Activated naive CD4-positive, alpha-beta T cell treated with anti-CD3 and anti-CD28 coated beads, Interleukin-2, amount 50 U/mL, for 72 hours (primary cell): ENCODE measurements at regions not wholly inside any gene's neighbourhood (a gene's known extent, or its start where the extent isn't known, plus 50 kb on each side); places are given as distances from the start of the nearest gene placed in this dataset.

Experiments used
- ATAC-seq, 2 donors: fragments of 150-1000 bp; cut with Tn5 transposase; 2 replicates each; pipeline ENCODE4 v1.10.0; 2021; ENCODE audit warnings: mild to moderate bottlenecking in 2 of 2, moderate library complexity in 2 of 2
- DNase-seq, 2 donors: peaks; one replicate each; pipeline ENCODE4 v3.0.0; 2021 to 2022; ENCODE audit warnings: low spot score in 2 of 2
- H3K27ac Mint-ChIP-seq, 2 donors: one replicate each; pipeline ENCODE4 v1.8.0; 2022; ENCODE audit warnings: mild to moderate bottlenecking in 2 of 2, mixed read lengths in 2 of 2
- H3K36me3 Mint-ChIP-seq, 2 donors: one replicate each; pipeline ENCODE4 v1.8.0; 2022; ENCODE audit warnings: mixed read lengths in 2 of 2
- H3K9me3 Mint-ChIP-seq, 2 donors: one replicate each; pipeline ENCODE4 v1.8.0; 2022; ENCODE audit warnings: mixed read lengths in 2 of 2

DNA sequence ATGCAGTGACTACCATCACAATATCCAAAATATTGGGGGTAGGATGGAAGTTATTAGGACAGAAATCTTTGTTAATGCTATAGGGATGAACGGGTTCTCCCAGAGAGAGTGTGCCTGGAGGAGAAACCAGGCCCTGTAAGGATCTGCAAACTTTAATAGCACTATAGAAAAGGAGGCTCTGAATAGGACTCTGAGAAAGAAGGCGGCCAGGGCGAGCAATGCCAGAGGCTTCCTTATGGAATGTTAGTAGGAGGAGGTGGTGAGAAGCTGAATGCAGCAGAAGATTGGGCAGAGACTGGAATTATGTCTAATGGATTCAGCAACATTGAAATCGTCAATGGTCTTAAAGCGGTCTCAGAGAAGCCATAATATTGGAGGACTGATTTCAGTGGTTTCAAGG lies 84.6 kb upstream of the SYNDIG1 start:
- ATAC-seq: no peak
- no peaks in the 10 kb centered on the region for H3K9me3 Mint-ChIP-seq
- no peak overlapping the region for H3K27ac Mint-ChIP-seq
- no peaks in the 10 kb centered on the region for H3K36me3 Mint-ChIP-seq
- no peak for DNase-seq

DNA sequence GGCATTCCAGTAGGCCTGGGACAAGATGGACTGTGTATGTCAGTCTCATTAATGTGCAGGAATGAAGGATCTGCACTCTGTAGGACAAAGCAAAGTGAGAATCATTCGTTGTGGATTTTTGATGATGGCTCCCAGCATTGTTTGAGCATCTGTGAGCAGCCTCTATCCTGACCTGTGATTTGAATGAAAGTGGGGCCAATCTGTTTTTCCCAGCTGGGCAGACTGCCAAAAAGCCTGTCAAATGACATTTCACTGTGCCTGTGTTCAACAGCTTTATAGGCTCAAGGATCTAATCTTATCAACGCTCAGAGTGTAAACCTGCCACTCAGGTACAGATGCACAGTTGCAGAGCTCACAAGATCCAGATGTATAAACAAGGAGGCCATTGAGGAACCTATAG lies 86.7 kb upstream of the SYNDIG1 start:
- ATAC-seq: no peak
- H3K36me3 Mint-ChIP-seq: no peaks in the 10 kb centered on the region
- H3K9me3 Mint-ChIP-seq: no peaks in the 10 kb centered on the region
- no peak overlapping the region for H3K27ac Mint-ChIP-seq
- no peak for DNase-seq

DNA sequence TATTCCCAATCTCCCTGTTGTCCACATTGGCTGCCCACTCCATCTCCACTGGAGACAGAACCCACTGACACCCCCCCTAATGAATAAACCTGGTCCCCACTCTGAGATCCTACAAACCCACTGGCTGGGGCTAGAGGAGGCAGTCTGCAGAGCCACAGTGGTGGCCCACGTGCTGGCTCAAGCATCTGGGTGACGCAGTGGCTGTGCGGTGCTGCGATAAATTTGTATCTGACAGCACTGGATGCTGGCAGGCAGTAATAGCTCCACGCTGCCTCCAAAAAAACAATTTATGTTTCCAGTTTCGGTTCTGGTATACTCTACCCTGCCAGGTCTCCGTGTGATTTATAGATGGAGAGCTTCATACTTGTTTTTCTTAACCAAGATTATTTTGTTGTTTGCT lies 87.1 kb upstream of the SYNDIG1 start:
- DNase-seq (no peak), ATAC-seq (no peak)
- Mint-ChIP-seq H3K27ac (no peak overlapping the region), H3K9me3 (no peaks in the 10 kb centered on the region), H3K36me3 (no peaks in the 10 kb centered on the region)

- Mint-ChIP-seq H3K9me3 (no peaks in the 10 kb centered on the region), H3K36me3 (no peaks in the 10 kb centered on the region), H3K27ac (no peak overlapping the region)
- DNase-seq (no peak), ATAC-seq (no peak)
These were observed 87.5 kb upstream of the SYNDIG1 start for GRCh38 chr20:24381886-24382285.

DNA sequence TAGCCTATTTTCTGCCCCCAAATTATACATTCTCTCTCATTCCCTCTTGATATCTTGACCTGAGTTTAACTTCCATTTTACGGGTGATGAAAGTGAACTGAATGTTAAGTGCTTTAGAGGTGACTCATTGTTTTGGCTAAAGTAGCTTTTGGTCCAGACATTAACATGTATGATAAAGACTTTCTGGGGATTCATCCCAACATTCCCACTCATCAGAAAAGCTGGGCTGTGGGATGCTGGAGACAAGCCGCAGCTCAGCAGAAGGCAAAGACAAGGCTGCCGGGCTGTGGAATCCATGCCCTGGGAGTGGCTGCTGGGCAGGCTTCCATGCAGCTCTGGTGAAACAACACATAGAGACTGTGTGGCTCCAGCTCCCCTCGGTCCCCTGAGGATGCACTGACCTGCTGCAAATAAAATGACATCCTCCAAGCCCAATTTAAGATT lies 89.9 kb upstream of the SYNDIG1 start:
- H3K9me3 Mint-ChIP-seq: no peaks in the 10 kb centered on the region
- no peak overlapping the region for H3K27ac Mint-ChIP-seq
- DNase-seq (no peak), ATAC-seq (no peak)
- no peaks in the 10 kb centered on the region for H3K36me3 Mint-ChIP-seq

DNA sequence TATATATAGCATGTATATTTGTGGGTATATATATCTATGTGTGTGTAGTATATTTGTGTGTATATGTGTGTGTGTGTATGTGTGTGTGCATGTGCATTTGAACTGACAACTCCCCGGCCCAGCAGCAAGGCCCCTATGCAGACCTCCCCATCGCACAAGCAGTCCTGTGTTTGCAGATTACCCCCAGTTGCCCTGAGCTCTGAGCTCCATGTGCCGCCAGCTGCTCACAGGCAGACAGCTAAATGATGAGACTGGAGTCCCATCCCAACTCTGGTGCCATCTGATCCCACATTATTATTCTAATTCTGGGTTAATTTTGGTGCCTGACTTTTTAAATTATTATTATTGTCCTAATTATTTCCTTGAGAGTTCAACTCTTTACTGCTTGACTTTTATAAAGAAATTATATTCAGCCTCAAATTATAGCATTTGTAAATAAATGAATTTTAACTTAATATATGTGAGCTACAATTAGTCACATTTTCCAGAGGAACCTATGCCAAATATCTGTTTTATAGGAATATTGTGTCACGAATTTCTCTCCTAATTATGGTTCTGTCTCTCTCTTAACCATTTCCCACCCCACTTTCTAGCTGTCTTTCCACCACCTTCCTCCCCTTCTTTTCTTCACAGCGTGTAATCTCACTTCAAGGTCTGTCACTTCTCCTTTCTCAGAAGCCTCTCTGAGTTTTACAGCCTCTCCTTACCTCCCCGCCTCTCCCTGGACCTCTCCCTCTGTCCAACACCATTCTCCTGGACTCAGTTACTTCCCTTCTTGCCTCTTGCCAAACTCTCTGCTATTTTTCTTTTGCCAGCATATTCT lies 90.6 kb upstream of the SYNDIG1 start:
- Mint-ChIP-seq H3K9me3 (no peaks in the 10 kb centered on the region), H3K27ac (no peak overlapping the region), H3K36me3 (no peaks in the 10 kb centered on the region)
- no peak for ATAC-seq
- DNase-seq: no peak

GRCh38 chr20:24376311-24377099 lies 92.9 kb upstream of the SYNDIG1 start:
- DNase-seq: no peak
- Mint-ChIP-seq H3K36me3 (no peaks in the 10 kb centered on the region), H3K27ac (no peak overlapping the region), H3K9me3 (no peaks in the 10 kb centered on the region)
- ATAC-seq: peak in 1 of 2 donors; percentile 47

DNA sequence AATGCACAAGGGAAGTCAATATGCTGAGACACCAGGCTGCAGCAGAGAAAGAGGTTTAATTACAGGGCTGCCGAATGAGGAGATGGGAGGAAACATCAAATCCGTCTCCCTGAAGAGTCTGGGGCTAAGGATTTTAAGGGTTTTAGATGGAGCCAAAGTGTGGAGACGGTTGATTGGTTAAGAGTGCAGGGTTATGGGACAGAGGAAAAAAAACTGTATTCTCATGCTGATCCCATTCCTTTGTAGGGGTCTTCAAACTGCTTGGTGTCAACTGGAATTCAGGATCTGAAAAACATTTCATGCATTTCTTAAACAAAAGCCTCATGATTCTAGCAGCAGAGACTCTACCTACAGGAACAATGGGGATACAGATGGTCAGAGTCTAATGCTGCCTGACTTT lies 96.1 kb upstream of the SYNDIG1 start:
- DNase-seq (no peak), ATAC-seq (no peak)
- H3K36me3 Mint-ChIP-seq: no peaks in the 10 kb centered on the region
- peak overlapping the region in 1 of 2 donors; percentile 62 for H3K27ac Mint-ChIP-seq
- no peaks in the 10 kb centered on the region for H3K9me3 Mint-ChIP-seq

DNA sequence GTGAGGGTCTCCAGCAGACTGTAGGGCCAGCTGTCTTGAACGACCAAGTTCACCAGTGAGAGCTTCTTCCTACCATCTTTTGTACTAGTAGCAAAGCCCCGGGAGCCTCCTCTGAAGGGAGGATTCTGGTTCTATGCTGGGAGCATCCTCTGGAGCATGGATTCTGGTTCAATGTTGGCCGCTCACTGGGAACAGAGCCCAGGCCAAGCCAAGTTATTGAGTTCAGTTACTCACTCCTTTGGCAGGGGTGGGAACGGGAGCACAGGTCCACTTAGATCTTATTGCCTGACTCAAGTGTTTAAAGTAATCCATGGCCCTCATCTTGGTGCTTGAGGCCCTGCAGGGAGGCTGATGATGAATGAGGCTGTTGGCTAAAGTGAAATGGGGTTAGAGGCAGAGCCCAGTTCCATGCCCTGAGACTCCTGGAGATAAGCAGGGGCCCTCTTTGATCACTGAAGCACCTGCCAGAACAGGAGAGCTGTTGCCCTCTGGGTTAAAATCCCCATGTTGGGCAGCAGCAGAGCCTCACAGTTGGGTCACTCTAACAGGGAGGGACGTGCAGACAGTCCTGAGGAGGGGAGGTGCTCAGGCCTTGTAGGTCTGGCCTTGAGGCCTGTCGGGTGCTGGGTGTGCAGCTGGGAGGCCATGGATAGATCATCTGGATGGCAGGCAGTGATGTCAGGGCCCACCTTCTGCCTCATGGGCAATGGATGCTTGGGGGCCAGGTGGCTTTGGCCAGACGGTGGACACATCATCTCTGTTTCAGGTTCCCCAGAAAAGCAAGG lies 98.3 kb upstream of the SYNDIG1 start:
- Mint-ChIP-seq H3K27ac (no peak overlapping the region), H3K9me3 (no peaks in the 10 kb centered on the region), H3K36me3 (no peaks in the 10 kb centered on the region)
- DNase-seq (no peak), ATAC-seq (no peak)

GRCh38 chr20:24370249-24370648 lies 99.2 kb upstream of the SYNDIG1 start:
- Mint-ChIP-seq H3K36me3 (no peaks in the 10 kb centered on the region), H3K27ac (no peak overlapping the region), H3K9me3 (no peaks in the 10 kb centered on the region)
- no peak for DNase-seq
- no peak for ATAC-seq

DNA sequence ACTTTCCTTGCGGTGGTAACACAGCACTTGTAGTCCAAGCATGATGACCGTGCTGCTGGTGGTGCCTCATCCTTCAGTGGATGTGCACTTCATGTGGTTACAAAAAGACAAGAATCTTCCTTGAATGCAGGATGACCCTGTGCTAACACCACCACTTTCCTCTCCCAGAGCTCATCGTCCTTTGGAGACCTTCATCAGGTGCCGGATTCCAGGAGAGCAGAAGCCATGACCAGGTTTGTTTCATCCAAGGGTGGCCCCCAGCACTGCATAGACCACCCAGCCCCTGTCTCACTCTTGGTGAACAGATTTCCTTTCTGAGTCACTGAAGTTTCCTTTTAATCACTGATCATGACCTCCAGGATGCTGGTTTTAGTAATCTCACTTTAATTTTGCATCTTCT lies 101.2 kb upstream of the SYNDIG1 start:
- ATAC-seq (no peak), DNase-seq (no peak)
- no peak overlapping the region for H3K27ac Mint-ChIP-seq
- peaks cover 0 to 2% of the 10 kb centered on the region in 2 donors for H3K9me3 Mint-ChIP-seq
- H3K36me3 Mint-ChIP-seq: no peaks in the 10 kb centered on the region

DNA sequence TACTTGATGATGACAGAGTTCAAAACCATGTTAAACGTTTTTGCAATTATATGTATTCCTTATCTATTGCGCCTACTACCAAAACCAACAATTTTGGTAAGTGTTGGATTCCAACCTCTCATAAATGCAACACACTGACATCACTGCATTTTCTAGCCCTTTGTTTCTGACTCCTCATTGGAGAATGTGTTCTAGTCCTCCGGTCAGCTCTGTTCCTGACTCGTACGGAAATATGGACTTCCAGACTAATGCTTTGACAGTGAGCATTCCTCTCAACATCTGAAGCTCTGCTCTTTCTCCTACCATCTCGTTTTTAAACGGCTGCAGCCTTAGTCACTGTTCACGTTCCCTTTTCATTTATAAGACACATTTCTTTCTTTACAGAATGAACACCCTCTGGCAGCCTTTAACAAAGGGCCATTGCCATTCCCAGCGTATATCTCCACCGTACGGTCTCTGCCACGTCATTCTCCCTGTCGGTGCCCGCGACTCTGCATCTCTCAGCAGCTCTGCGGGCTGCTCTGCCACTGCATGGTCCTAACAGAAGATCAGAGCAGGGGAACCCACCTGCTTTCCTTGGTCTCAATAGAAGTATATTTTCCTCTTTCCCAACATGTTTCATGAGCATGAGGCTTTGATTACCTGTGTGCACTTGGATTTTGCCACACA lies 103.0 kb upstream of the SYNDIG1 start:
- no peak overlapping the region for H3K27ac Mint-ChIP-seq
- DNase-seq (no peak), ATAC-seq (no peak)
- peaks cover 5% of the 10 kb centered on the region in 2 donors for H3K9me3 Mint-ChIP-seq
- peaks cover 7 to 13% of the 10 kb centered on the region in 2 donors for H3K36me3 Mint-ChIP-seq

- peaks cover 5 to 8% of the 10 kb centered on the region in 2 donors for H3K9me3 Mint-ChIP-seq
- DNase-seq (no peak), ATAC-seq (no peak)
- peaks cover 10 to 13% of the 10 kb centered on the region in 2 donors for H3K36me3 Mint-ChIP-seq
- H3K27ac Mint-ChIP-seq: no peak overlapping the region
These were observed 103.8 kb upstream of the SYNDIG1 start for GRCh38 chr20:24365670-24366069.

- no peak overlapping the region for H3K27ac Mint-ChIP-seq
- H3K9me3 Mint-ChIP-seq: peaks cover 5 to 8% of the 10 kb centered on the region in 2 donors
- no peak for ATAC-seq
- DNase-seq: no peak
- H3K36me3 Mint-ChIP-seq: peaks cover 13 to 15% of the 10 kb centered on the region in 2 donors
These were observed 104.9 kb upstream of the SYNDIG1 start for GRCh38 chr20:24364482-24364881.

DNA sequence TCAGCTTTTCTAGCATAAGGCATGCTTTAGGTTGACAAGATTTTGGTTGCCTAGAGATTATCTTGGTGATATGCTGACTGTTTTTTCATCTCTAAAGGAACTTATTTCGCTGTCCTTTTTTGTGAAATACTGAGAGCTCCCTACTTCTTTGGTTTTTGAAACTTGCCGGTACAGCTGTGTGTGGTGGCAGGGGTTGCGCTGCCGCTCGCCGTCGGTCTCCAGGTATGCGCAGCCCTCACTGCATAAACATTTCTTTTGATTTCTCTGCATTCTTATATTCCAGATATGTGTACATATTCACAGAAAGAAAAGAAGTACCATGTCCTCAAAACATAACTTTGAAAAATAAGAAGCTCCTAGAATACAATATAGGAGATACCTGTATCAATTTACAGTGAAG lies 106.4 kb upstream of the SYNDIG1 start:
- H3K9me3 Mint-ChIP-seq: peaks cover 5 to 8% of the 10 kb centered on the region in 2 donors
- H3K36me3 Mint-ChIP-seq: peaks cover 13 to 15% of the 10 kb centered on the region in 2 donors
- DNase-seq: no peak
- no peak for ATAC-seq
- no peak overlapping the region for H3K27ac Mint-ChIP-seq

DNA sequence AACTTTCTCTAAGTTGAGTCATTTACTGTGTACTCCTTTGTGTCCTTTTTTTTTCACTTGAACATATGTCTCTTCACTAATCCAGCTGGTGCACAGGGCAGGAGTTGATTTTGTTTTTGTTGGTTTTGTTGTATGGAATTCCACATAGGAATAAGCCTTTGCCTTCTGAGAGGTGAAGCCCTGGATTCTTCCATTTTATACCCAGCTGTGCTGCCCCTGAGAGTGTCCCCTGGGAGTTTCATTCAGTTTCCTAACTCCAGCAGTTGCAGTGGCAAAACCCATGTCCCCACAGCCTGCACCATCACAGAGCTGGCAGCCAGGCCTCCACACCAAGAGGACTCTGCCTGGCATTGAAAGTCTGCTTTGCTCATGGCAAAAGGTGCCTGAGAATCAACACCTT lies 107.3 kb upstream of the SYNDIG1 start:
- Mint-ChIP-seq H3K36me3 (peaks cover 13 to 15% of the 10 kb centered on the region in 2 donors), H3K9me3 (peaks cover 5 to 8% of the 10 kb centered on the region in 2 donors), H3K27ac (no peak overlapping the region)
- ATAC-seq (no peak), DNase-seq (no peak)
